ENCODE measurements at regions not wholly inside any gene's neighbourhood (a gene's known extent, or its start where the extent isn't known, plus 50 kb on each side); places are given as distances from the start of the nearest gene placed in this dataset.

- Histone ChIP-seq H3K4me1 (no peaks in the 10 kb centered on the region), H3K4me3 (ENCODE audit: low read depth, low read length) (no peak overlapping the region), H3K36me3 (ENCODE audit: control insufficient read depth, insufficient read depth, low read length) (no peaks in the 10 kb centered on the region), H3K27me3 (replicated peaks; ENCODE audit: control insufficient read depth, insufficient read depth, low read length) (no peaks in the 10 kb centered on the region), H3K9me3 (no peaks in the 10 kb centered on the region)
- ChIA-PET CTCF (no interaction called here), POLR2A (no interaction called here)
- no TSS peak for BruUV-seq (replicated peaks)
- intact Hi-C loops (cut with micrococcal nuclease; ENCODE audit: unreplicated experiment), result no loop called here
- H3K9me3 Mint-ChIP-seq (ENCODE audit: unreplicated experiment), result no peaks in the 10 kb centered on the region
- no peak overlapping the region for H3K27ac Mint-ChIP-seq (ENCODE audit: unreplicated experiment)
- H3K4me1 Mint-ChIP-seq (ENCODE audit: low read depth, unreplicated experiment), result no peaks in the 10 kb centered on the region
- no peaks in the 10 kb centered on the region for H3K36me3 Mint-ChIP-seq (ENCODE audit: insufficient read depth, unreplicated experiment)
- no peaks in the 10 kb centered on the region for H3K27me3 Mint-ChIP-seq (ENCODE audit: insufficient read depth, unreplicated experiment)
- H3K4me3 Mint-ChIP-seq (ENCODE audit: unreplicated experiment), result no peak overlapping the region
- no peak for DNase-seq
- no peak for TF ChIP-seq CTCF (IDR thresholded peaks at IDR 0.05; ENCODE audit: insufficient read depth in 1 of 2, low read depth in 1 of 2, low read length in 1 of 2, severe bottlenecking in 1 of 2, unreplicated experiment in 1 of 2)
Measured at GRCh38 chr11:116356451-116356850, 416.3 kb downstream of the BUD13 start.

GRCh38 chr11:116355104-116355503 is 417.7 kb downstream of the BUD13 start:
- no peak for DNase-seq
- intact Hi-C loops (cut with micrococcal nuclease; ENCODE audit: unreplicated experiment), result no loop called here
- POLR2A ChIA-PET, result no interaction called here
- Histone ChIP-seq H3K4me3 (ENCODE audit: low read depth, low read length) (no peak overlapping the region), H3K4me1 (no peaks in the 10 kb centered on the region), H3K9me3 (no peaks in the 10 kb centered on the region), H3K36me3 (ENCODE audit: control insufficient read depth, insufficient read depth, low read length) (no peaks in the 10 kb centered on the region), H3K27me3 (replicated peaks; ENCODE audit: control insufficient read depth, insufficient read depth, low read length) (no peaks in the 10 kb centered on the region)
- no TSS peak for BruUV-seq (replicated peaks)
- Mint-ChIP-seq H3K36me3 (ENCODE audit: insufficient read depth, unreplicated experiment) (no peaks in the 10 kb centered on the region), H3K27ac (ENCODE audit: unreplicated experiment) (no peak overlapping the region), H3K27me3 (ENCODE audit: insufficient read depth, unreplicated experiment) (no peaks in the 10 kb centered on the region), H3K9me3 (ENCODE audit: unreplicated experiment) (no peaks in the 10 kb centered on the region), H3K4me1 (ENCODE audit: low read depth, unreplicated experiment) (no peaks in the 10 kb centered on the region), H3K4me3 (ENCODE audit: unreplicated experiment) (no peak overlapping the region)
- no peak for TF ChIP-seq CTCF (IDR thresholded peaks at IDR 0.05; ENCODE audit: insufficient read depth in 1 of 2, low read depth in 1 of 2, low read length in 1 of 2, severe bottlenecking in 1 of 2, unreplicated experiment in 1 of 2)
- CTCF ChIA-PET, result no interaction called here

- no peaks in the 10 kb centered on the region for H3K27me3 Mint-ChIP-seq (ENCODE audit: insufficient read depth, unreplicated experiment)
- TF ChIP-seq CTCF (IDR thresholded peaks at IDR 0.05; ENCODE audit: insufficient read depth in 1 of 2, low read depth in 1 of 2, low read length in 1 of 2, severe bottlenecking in 1 of 2, unreplicated experiment in 1 of 2), result no peak
- BruUV-seq (replicated peaks), result no TSS peak
- ChIA-PET POLR2A (no interaction called here), CTCF (no interaction called here)
- Histone ChIP-seq H3K27me3 (replicated peaks; ENCODE audit: control insufficient read depth, insufficient read depth, low read length) (no peaks in the 10 kb centered on the region), H3K4me1 (no peaks in the 10 kb centered on the region), H3K4me3 (ENCODE audit: low read depth, low read length) (no peak overlapping the region), H3K36me3 (ENCODE audit: control insufficient read depth, insufficient read depth, low read length) (no peaks in the 10 kb centered on the region), H3K9me3 (no peaks in the 10 kb centered on the region)
- peaks cover 2% of the 10 kb centered on the region for H3K9me3 Mint-ChIP-seq (ENCODE audit: unreplicated experiment)
- no peaks in the 10 kb centered on the region for H3K4me1 Mint-ChIP-seq (ENCODE audit: low read depth, unreplicated experiment)
- H3K36me3 Mint-ChIP-seq (ENCODE audit: insufficient read depth, unreplicated experiment), result no peaks in the 10 kb centered on the region
- intact Hi-C loops (cut with micrococcal nuclease; ENCODE audit: unreplicated experiment), result no loop called here
- no peak for DNase-seq
- no peak overlapping the region for H3K4me3 Mint-ChIP-seq (ENCODE audit: unreplicated experiment)
- H3K27ac Mint-ChIP-seq (ENCODE audit: unreplicated experiment), result no peak overlapping the region
Measured at GRCh38 chr11:116353589-116353988, 419.2 kb downstream of the BUD13 start.

All from Caco-2 (cell line).